HG03039 (cell line): ENCODE measurements at regions not wholly inside any gene's neighbourhood (a gene's known extent, or its start where the extent isn't known, plus 50 kb on each side); places are given as distances from the start of the nearest gene placed in this dataset.

Experiments
- ATAC-seq: cut with Tn5 transposase; IDR thresholded peaks from one replicate; pipeline ENCODE4 v1.9.1; 2021; ENCODE audit warnings: mild to moderate bottlenecking, moderate library complexity; ENCODE audit not compliant: unreplicated experiment

DNA sequence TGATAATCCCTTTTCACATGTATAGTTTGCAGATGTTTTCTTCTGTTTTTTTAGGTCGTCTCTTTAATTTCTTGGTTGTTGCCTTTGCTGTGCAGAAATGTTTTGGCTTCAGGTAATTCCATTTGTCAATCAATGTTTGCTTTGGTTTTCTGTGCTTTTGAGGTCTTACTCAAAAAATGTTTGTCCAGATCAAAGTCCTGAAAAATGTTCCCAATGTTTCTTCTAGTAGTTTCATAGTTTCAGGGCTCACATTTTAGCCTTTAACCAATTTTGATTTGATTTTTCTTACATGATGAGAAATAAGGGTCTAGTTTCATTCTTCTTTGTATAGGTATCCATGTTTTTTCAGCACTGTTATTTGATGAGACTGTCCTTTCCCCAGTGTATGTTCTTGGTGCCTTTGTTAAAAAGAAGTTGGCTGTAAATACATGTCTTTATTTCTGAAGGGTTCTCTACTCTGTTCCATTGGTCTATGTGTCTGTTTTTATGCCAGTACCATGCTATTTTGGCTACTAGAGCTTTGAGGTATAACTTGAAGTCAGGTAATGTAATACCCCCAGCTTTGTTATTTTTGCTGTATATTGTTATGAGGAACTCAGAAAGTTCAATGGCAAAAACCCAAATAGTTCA lies 578.7 kb upstream of the SEL1L start:
- no peak for ATAC-seq

DNA sequence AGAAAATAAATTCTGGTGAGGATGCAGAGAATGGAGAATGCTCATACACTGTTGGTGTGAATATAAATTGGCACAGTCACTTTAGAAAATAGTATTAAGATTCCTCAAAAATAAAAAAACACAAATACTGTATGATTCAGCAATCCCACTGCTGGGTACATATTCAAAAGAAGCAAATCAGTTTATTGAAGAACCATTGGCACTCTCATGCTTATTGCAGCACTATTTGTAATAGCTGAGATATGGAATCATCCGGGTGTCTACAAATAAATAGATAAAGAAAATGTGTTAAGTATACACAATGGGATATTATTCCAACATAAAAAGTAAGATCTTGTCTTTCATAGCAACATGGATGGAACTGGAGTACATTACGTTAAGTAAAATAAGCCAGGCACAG lies 579.4 kb upstream of the SEL1L start:
- no peak for ATAC-seq

DNA sequence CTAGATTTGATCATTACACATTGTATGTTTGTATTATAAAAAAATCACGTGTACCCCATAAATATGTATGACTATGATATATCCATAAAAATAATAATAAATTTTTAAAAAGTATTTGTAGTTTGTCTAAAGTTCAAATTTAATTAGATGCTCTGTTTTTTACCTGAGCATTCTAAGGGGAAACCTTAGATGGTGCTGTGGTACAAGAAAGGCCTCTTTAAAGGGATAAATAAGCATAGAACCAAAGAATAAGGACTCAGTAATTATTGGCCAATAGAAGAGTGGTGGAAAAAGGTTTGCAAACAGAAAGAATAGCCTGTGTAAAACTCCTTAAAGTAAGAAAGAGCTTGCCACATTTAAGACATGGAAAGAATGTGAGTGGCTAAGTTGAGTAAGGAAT lies 580.1 kb upstream of the SEL1L start:
- ATAC-seq, result no peak

DNA sequence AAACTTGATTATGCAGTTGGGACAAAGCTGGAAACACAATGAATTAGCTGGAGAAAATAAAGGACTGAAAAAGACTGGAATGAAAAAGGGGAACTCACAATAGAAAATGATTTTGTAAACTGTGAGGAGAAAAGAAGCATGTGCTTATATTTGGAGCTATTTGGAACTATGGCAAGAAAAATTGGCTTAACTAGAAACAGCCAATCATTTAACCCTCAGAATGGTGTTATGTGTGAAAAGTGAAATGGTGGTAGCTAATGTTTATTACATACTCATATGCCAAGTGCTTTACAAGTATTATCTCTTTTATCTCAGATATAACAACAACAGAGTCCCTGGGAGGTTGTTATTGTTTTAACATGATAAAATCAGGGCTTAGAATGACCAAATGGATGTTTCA lies 583.1 kb upstream of the SEL1L start:
- ATAC-seq, result no peak

DNA sequence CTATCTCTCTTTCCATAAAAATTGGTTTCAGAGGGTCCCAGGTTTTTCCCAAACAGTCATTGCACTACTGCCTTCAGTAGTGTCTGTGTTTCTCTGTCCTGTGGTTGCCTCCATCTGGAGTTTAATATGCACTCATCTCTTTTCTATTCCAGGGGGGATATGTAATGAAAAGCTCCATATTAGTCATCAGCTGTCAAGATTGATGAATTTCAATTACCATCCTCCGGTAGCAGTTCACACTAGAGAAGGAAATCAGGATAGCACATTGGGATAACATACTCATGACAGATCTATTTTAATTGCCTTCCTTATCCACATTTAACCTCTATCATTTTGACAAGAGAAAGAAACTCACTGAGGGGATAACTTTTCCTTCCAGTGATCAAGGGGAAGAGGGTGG lies 589.0 kb upstream of the SEL1L start:
- no peak for ATAC-seq

DNA sequence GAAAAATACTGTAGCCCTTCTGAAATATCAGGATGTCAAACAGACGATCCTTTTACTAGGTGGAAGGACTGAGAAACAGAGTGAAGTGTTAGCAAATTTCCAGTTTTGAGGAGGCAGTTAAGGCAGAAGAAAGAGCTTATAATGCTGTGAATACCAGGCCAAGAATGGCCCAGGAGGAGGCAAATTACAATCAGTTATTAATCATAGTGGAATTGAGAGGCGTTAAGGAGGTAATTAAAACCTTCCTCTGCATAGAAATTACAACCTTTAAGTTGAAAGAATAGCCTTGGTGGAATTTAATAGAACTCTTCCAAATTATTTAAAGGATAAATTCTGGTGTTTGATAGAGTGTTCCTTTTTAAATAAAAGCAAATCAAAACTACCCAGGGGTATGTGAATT lies 590.9 kb upstream of the SEL1L start:
- no peak for ATAC-seq

DNA sequence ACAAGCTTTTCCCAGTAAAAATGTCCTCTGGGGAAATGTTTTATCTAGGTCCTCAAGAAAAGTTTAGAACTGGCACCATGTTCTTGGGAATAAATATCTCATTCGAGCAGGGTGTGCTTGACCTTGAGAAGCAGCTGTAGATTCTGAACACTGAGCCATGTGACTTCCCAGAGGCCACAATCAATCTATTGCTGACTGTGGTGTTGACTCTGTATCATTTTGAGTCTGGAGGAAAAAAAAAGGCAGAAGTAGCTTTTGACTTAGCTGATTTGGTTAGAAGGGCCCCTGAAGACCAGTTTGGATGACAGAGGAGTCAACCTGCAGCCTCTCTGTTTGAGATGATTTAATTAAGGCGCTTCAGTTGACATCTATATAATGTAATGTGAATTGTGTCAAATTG lies 592.4 kb upstream of the SEL1L start:
- no peak for ATAC-seq

DNA sequence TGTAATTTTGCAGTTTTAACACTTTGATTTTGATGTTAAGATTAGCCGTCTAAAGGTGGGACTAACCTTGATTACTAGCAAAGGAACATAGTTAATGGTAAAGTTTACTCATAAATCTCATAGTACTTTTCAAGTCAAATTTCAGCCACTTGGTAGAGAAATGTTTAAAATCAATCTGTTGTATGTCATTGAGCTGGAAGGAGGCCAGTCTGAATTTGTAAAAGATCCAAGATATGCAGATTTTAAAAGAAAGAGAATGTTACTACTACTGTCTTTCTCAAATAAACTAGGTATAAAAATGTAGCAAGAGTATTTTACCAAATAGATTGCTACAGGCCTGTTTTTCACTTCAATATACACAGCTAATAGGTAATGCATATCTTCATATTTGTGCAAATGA lies 600.8 kb upstream of the SEL1L start:
- no peak for ATAC-seq

DNA sequence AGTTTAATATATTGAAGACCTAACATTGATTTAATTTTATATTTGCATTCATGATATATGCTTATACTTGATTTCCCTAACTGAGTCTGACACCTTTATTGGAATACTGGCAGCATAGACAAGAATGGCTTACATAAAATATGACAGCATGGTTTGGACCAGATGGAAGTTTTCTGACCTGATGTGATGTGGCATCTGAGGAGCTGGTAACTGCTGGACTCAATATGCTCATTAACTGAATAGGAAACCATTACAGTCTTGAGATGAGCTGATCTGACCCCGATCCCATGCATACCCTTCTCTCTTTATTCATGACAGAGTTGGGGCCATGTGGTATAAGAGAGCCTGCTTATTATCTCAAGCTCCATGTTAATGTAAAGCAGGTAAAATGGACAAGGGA lies 604.8 kb upstream of the SEL1L start:
- no peak for ATAC-seq

DNA sequence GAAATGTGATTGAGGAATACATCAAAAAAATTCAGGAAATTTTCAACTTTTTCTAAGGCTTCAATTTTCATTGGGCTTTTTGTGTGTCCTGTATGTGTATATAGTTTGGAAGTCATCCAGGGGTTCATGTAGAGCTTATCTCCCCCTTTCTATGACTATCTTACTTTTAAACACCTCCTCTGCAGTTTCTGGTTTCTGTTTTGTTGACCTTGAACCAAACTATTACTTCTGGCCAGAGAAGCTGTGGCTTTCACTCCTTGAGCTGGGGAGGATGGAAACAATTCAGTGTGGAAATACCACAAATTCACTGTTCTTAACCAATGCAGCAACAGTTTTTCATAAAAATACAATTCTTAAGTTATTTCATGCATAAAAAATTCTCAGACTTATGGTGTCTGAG lies 613.2 kb upstream of the SEL1L start:
- no peak for ATAC-seq

DNA sequence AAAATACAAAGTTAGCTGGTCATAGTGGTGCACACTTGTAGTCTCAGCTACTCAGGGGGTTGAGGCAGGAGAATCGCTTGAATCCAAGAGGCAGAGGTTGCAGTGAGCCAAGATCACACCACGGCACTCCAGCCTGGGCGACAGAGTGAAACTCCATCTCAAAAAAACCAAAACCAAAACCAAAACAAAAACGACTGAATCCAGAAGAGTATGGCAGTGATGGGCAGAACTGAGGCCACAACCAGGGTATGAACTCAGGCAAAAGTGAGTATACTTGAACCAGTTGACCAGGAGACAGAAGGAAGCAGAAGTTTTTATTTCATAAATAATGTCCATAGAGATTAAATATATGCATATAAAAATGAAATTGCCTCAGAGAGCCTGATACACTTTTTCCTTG lies 620.0 kb upstream of the SEL1L start:
- no peak for ATAC-seq

DNA sequence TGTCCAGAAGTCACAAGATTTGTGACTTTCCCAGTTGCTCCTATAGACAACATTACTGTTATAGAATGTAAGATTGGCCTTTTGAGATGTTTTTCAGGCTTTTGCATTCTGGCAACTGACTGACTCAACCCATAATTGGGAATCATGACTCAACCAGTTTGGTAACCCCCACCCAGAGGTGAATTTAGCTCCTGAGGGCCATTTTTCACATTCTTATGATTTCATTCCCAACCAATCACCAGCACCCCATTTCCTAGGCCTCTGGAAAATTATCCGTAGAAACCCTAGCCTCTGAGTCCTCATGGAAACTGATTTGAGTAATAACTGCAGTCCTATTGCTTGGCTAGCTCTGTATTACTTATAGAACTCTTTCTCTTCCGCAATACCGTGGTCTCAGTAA lies 626.0 kb upstream of the SEL1L start:
- no peak for ATAC-seq

DNA sequence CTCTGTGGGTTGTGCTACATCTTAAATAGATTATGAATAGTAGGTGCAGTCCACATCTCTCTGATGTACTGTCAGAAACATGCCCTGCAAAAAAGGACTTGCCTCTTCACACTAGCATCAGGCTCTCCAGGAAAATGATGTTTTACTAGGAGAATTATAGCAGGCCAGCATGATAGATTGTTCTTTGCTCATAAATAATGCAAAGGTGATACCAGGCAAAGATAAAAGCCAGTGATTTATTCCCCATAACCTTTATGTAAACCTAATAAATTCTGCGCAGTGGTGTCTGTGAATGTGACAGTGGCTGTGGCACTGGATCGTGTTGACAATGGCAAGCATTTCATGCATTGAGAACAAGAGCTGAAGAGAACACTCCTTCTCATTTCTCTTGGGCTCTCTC lies 646.5 kb upstream of the SEL1L start:
- no peak for ATAC-seq

DNA sequence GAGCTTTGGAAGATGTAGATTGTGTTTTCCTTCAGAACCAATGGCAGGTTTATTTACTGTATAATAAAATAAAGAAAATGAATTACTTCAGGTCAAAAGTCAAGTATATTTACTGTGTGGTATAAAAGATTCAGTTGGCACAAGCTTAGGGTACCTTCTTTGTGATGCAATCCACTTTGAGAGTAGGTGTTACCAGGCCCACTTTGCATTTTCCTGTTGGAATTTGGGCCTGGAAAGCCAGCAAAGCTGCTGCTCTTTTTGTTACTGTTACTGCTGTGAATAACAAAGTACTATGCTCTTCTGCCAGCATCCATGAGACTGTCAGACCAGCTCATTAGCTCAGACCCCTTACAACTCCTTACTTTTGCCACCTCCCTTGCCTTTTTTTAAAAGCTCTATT lies 649.0 kb upstream of the SEL1L start:
- ATAC-seq, result no peak

DNA sequence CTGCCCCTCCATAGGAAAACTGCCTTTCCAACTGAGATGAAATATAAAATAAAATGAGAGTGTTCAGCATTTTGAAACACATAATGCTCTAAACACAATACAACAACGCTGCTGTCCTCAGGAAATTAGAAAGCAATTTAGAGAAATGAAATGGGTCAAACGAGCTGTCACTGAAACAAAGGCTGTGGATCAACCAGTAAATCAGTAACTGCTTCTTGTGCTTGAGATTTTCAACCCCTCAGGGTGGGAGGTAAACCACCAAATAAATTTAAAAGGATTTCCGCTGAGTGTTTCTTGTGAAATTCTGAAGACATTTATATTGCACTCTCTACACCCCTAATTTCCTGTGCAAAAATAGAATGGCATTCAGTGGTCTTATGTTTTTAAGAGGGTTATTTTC lies 657.1 kb upstream of the SEL1L start:
- ATAC-seq, result no peak

DNA sequence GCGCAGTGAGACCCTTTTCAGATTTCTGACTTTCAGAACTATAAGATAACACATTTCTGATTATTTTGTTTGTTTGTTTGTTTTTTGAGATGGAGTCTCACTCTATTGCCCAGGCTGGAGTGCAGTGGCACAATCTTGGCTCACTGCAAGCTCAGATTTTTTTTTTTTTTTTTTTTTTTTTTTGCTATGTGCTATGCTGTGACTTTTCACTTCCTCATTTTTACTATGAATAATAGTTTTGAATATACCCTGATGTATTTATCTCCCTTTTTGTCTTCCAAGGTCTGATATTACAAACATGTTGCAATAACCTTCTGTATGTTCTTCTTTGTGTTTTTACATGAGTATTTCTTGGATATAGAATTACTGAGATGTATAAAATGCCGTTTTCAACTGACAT lies 658.7 kb upstream of the SEL1L start:
- ATAC-seq, result no peak

DNA sequence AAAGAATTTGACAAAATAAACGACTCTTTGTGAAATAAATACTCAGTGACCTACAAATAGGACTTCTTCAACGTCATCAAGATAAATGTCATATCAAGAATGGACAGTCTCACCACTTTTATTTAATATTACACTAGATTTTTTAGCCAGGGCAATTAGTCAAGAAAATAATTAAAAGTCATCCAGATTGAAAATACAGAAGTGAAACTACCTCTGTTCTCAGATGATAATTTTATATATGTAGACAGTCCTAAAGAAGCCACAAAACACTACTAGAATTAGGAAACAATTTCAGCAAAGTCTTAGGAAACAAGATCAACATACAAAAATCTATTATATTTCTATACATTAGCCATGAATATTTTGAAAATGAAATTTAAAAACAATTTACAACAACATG lies 689.6 kb upstream of the SEL1L start:
- no peak for ATAC-seq

DNA sequence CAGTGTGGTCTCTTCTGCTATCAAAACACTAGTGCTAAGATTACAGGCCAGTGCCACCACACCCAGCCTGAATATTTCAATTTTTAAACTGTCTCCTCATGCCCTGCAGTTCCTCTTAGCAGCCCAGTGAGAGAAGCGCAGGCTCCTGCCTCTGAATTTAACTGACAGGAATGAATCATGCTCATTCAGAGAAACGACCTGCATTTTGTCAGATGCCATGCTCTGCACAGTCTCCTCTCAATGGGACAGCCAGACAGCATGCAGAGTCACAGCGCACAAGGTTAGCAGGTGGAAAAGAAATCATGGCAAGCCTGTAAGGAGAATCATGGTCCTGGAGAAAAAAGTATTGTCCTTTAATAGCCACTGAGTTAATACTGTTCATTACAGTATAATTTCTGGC lies 691.0 kb upstream of the SEL1L start:
- no peak for ATAC-seq

DNA sequence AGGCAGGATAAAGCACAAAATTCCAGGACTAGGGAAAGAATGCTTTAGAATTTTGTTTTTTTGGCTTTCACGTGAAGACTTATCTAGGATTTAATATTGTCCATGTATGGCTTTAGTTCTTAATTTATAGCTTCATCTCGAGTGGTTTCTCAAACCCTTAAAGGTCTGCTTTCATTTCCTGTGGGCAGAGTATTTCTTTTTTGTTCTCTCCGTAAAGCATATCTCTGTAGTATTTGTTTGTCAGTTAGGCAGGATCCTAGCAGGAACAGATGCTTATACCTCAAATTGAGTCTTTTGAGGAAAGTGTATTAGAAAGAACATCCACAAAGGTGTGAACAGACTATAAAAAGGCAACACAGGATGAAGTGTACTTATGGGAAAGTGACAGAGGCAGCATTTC lies 697.1 kb upstream of the SEL1L start:
- ATAC-seq, result no peak

DNA sequence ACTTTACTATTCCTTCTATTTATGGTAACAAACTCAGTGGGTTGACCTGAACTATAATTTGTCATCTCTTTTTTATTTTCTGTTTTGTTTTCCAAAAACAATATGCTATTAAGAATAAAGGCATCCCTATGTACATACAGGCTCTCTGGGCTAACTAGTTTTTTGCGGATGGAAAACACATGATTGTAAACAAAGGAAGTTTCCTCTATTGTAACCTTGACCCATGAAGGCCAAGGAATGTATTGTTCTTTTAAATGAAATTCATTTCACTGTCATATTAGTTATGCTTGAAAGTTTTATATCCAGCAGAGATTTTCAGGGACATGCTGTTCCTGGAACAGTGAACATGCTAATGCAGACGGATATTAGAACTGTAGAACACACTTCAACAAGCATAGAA lies 705.0 kb upstream of the SEL1L start:
- ATAC-seq, result no peak

DNA sequence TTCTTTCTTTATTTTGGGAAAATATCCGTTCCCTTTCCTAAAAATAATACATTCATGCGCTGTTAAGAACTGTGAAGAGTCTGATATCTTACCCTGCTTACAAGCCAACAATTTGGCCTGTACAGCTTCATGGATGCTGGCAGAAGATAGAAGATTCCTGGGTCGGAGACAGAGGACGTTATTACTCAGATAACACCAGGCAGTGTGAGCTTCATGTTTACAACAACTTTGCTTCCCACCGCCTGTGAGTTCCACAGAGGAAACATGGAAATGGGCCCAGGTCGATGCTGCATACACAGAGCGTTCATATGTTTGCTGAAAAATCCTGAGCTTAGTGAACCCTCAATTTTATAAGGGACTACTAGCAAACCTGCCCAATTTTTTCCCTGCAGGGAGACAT lies 705.6 kb upstream of the SEL1L start:
- no peak for ATAC-seq

DNA sequence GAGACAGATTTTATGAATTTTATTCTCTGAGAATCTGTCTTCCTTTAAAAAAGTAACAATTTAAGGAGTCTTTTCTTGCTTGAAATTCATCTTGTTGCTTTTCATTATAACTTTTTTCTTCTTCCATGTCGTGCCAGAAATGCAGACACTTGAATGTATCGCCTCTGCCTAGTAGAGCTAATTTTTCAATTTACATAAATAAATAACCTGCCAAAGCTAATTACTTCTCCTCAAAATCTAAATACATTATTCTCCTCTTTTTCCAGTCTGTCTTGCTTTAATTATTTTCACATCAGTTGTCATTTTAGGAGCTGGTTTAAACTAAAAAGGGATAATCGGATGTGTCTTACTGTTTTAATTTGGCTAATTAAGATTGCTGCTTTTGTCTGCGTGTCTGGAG lies 711.1 kb upstream of the SEL1L start:
- no peak for ATAC-seq

DNA sequence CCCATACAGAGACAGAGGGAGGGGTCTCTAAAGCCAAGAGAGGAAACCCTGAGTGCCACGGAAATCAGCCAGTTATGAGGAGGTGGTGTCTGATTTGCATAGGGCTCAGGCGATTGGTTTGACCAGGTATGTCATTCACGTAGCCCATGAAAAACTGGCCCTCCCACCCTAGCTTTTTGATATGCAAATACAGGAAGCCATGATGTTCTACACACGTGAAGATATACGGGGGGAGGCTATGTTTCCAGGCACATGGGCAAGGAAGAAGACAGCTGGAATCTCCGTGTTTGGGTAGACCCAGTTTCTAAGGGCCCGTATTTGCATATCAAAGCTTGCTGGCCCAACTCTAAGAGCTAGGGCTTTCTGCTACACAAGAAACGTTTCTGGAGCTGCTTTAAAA lies 717.8 kb upstream of the SEL1L start:
- ATAC-seq, result no peak

DNA sequence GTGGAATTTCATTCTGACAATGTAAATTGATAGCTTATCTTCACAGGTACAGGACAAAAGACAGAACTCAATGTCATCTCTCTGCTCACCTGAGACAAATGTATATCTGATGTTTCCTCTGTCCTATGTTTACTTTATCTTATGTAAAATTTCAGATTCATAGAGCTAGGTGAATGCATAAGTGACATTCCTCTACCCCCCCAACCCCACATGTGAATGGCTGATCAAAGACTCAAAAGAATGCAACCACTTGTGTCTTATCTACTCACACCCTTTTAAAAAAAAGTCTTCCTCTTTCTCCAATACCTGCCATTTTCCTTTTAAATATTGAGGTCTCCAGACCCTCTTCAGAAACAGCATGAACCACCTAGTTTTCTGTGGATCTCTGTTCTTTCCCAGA lies 736.6 kb upstream of the SEL1L start:
- no peak for ATAC-seq
